ENCODE measurements at regions not wholly inside any gene's neighbourhood (a gene's known extent, or its start where the extent isn't known, plus 50 kb on each side); places are given as distances from the start of the nearest gene placed in this dataset.

- Histone ChIP-seq H3K36me3 (ENCODE audit: control insufficient read depth, insufficient read depth, low read length) (no peaks in the 10 kb centered on the region), H3K27me3 (ENCODE audit: control insufficient read depth, insufficient read depth, low read length, poor library complexity, severe bottlenecking) (no peaks in the 10 kb centered on the region), H3K4me1 (ENCODE audit: control insufficient read depth, insufficient read depth, low read length) (no peaks in the 10 kb centered on the region), H3K9ac (ENCODE audit: extremely low read depth, low read length, poor library complexity, severe bottlenecking) (no peak overlapping the region), H3K9me3 (ENCODE audit: control insufficient read depth, low read length) (no peaks in the 10 kb centered on the region), H3K27ac (ENCODE audit: low read depth, low read length) (no peak overlapping the region), H3K4me3 (ENCODE audit: low read length) (no peak overlapping the region)
- Mint-ChIP-seq H3K4me1 (no peaks in the 10 kb centered on the region), H3K36me3 (ENCODE audit: low read depth) (no peaks in the 10 kb centered on the region), H3K27ac (no peak overlapping the region), H3K4me3 (no peak overlapping the region), H3K9me3 (no peaks in the 10 kb centered on the region), H3K27me3 (ENCODE audit: insufficient read depth) (no peaks in the 10 kb centered on the region)
- TF ChIP-seq, protein P1, sequence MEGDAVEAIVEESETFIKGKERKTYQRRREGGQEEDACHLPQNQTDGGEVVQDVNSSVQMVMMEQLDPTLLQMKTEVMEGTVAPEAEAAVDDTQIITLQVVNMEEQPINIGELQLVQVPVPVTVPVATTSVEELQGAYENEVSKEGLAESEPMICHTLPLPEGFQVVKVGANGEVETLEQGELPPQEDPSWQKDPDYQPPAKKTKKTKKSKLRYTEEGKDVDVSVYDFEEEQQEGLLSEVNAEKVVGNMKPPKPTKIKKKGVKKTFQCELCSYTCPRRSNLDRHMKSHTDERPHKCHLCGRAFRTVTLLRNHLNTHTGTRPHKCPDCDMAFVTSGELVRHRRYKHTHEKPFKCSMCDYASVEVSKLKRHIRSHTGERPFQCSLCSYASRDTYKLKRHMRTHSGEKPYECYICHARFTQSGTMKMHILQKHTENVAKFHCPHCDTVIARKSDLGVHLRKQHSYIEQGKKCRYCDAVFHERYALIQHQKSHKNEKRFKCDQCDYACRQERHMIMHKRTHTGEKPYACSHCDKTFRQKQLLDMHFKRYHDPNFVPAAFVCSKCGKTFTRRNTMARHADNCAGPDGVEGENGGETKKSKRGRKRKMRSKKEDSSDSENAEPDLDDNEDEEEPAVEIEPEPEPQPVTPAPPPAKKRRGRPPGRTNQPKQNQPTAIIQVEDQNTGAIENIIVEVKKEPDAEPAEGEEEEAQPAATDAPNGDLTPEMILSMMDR (conservative IDR thresholded peaks at IDR 0.05) = no peak
- no peak for DNase-seq
- WGBS, 2 experiments (ENCODE audit: insufficient coverage in 1 of 2, insufficient read length in 1 of 2) = 95 to 100% methylated on average over 2 to 3 of the region's 3 CpGs
Measured at GRCh38 chr3:148315756-148316155, 381.9 kb upstream of the AGTR1 start.

DNA sequence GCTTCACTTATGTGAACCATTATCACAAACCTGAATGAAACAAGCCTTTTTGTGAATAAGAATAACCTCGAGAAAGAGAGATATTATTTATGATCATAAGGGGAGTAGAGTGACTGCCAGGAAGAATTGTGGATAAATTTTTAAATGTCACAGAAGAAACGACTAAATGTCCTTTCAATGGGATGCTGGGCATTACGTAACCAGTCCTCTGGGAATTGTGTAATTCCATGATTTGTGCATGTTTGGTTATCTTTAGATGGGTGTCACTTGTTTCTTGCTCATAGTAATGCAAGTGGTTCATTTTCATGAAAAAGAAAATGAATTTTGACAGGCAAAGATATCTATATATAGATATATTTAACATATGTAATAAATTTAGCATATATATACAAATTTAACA lies 379.5 kb upstream of the AGTR1 start:
- TF ChIP-seq, protein P1 (conservative IDR thresholded peaks at IDR 0.05) = no peak
- DNase-seq = no peak
- Histone ChIP-seq H3K36me3 (ENCODE audit: control insufficient read depth, insufficient read depth, low read length) (no peaks in the 10 kb centered on the region), H3K27me3 (ENCODE audit: control insufficient read depth, insufficient read depth, low read length, poor library complexity, severe bottlenecking) (no peaks in the 10 kb centered on the region), H3K9me3 (ENCODE audit: control insufficient read depth, low read length) (no peaks in the 10 kb centered on the region), H3K4me3 (ENCODE audit: low read length) (no peak overlapping the region), H3K27ac (ENCODE audit: low read depth, low read length) (no peak overlapping the region), H3K9ac (ENCODE audit: extremely low read depth, low read length, poor library complexity, severe bottlenecking) (no peak overlapping the region), H3K4me1 (ENCODE audit: control insufficient read depth, insufficient read depth, low read length) (no peaks in the 10 kb centered on the region)
- Mint-ChIP-seq H3K36me3 (ENCODE audit: low read depth) (no peaks in the 10 kb centered on the region), H3K27ac (no peak overlapping the region), H3K27me3 (ENCODE audit: insufficient read depth) (no peaks in the 10 kb centered on the region), H3K4me1 (no peaks in the 10 kb centered on the region), H3K4me3 (no peak overlapping the region), H3K9me3 (no peaks in the 10 kb centered on the region)
- WGBS, 2 experiments (ENCODE audit: insufficient coverage in 1 of 2, insufficient read length in 1 of 2) = 92 to 100% methylated on average over 3 of the region's 3 CpGs

GRCh38 chr3:148319161-148319915 lies 378.4 kb upstream of the AGTR1 start:
- Histone ChIP-seq H3K27ac (ENCODE audit: low read depth, low read length) (no peak overlapping the region), H3K9ac (ENCODE audit: extremely low read depth, low read length, poor library complexity, severe bottlenecking) (no peak overlapping the region), H3K4me1 (ENCODE audit: control insufficient read depth, insufficient read depth, low read length) (no peaks in the 10 kb centered on the region), H3K36me3 (ENCODE audit: control insufficient read depth, insufficient read depth, low read length) (no peaks in the 10 kb centered on the region), H3K9me3 (ENCODE audit: control insufficient read depth, low read length) (no peaks in the 10 kb centered on the region), H3K27me3 (ENCODE audit: control insufficient read depth, insufficient read depth, low read length, poor library complexity, severe bottlenecking) (no peaks in the 10 kb centered on the region), H3K4me3 (ENCODE audit: low read length) (no peak overlapping the region)
- Mint-ChIP-seq H3K27me3 (ENCODE audit: insufficient read depth) (no peaks in the 10 kb centered on the region), H3K36me3 (ENCODE audit: low read depth) (no peaks in the 10 kb centered on the region), H3K4me1 (no peaks in the 10 kb centered on the region), H3K27ac (no peak overlapping the region), H3K9me3 (no peaks in the 10 kb centered on the region), H3K4me3 (no peak overlapping the region)
- DNase-seq = no peak
- WGBS, 2 experiments (ENCODE audit: insufficient coverage in 1 of 2, insufficient read length in 1 of 2) = 93% methylated on average over 3 to 6 of the region's 7 CpGs
- TF ChIP-seq, protein P1 (conservative IDR thresholded peaks at IDR 0.05) = no peak
